HepG2 (cell line): ENCODE measurements at regions not wholly inside any gene's neighbourhood (a gene's known extent, or its start where the extent isn't known, plus 50 kb on each side); places are given as distances from the start of the nearest gene placed in this dataset.

Source experiments
- FOXP4 ChIP-seq: sonication (generic); formaldehyde crosslinking; IDR thresholded peaks from 2 replicates; pipeline ENCODE4 v1.4.0; 2020; ENCODE audit warnings: missing genetic modification reagents
- GATAD1 ChIP-seq: IDR thresholded peaks from 2 replicates; pipeline ENCODE4 v1.6.1; 2016; ENCODE audit warnings: missing genetic modification reagents, missing compliant biosample characterization
- GPN1 ChIP-seq: sonication (generic); formaldehyde crosslinking; IDR thresholded peaks from 2 replicates; pipeline ENCODE4 v1.5.1; 2020; ENCODE audit warnings: missing genetic modification reagents, borderline replicate concordance
- HNF4G ChIP-seq, 2 experiments: sonication (generic) in 1 of 2; formaldehyde crosslinking in 1 of 2; IDR thresholded peaks; 2 replicates each; pipeline versions ENCODE4 v1.4.0 to v1.6.1; 2011 to 2020; ENCODE audit warnings: borderline replicate concordance in 2 of 2, low read depth in 2 of 2, mild to moderate bottlenecking in 2 of 2, low read length in 1 of 2, missing genetic modification reagents in 1 of 2, moderate library complexity in 1 of 2
- ISL2 ChIP-seq: sonication (generic); formaldehyde crosslinking; IDR thresholded peaks from 2 replicates; pipeline ENCODE4 v1.5.0; 2020; ENCODE audit warnings: missing genetic modification reagents
- JUND ChIP-seq: sonication (generic); formaldehyde crosslinking; IDR thresholded peaks from 2 replicates; pipeline ENCODE4 v1.8.0; 2022; ENCODE audit warnings: mild to moderate bottlenecking, missing genetic modification reagents
- KAT2B ChIP-seq: fragments of 150-350 bp; IDR thresholded peaks from 2 replicates; pipeline ENCODE4 v1.6.1; 2014; ENCODE audit warnings: low read depth, low read length, borderline replicate concordance
- MAFF ChIP-seq: IDR thresholded peaks from 2 replicates; pipeline ENCODE4 v1.6.1; 2011; ENCODE audit warnings: low read depth, low read length, improper control_type of control experiment
- MTA3 ChIP-seq: sonication (generic); formaldehyde crosslinking; IDR thresholded peaks from 2 replicates; pipeline ENCODE4 v1.4.0; 2020; ENCODE audit warnings: missing genetic modification reagents
- PHF21A ChIP-seq: sonication (generic); formaldehyde crosslinking; IDR thresholded peaks from 2 replicates; pipeline ENCODE4 v1.5.0; 2020; ENCODE audit warnings: mild to moderate bottlenecking, missing genetic modification reagents
- PHF5A ChIP-seq: IDR thresholded peaks from one replicate; pipeline ENCODE4 v1.6.1; 2018; ENCODE audit warnings: low read depth, missing genetic modification reagents; ENCODE audit not compliant: unreplicated experiment
- RARG ChIP-seq: sonication (generic); formaldehyde crosslinking; IDR thresholded peaks from 2 replicates; pipeline ENCODE4 v1.4.0; 2020; ENCODE audit warnings: low read depth, mild to moderate bottlenecking, missing genetic modification reagents
- REL ChIP-seq: sonication (generic); formaldehyde crosslinking; conservative IDR thresholded peaks from 2 replicates; pipeline ENCODE4 v1.8.0; 2022; ENCODE audit warnings: mild to moderate bottlenecking, missing genetic modification reagents, moderate library complexity
- RFX3 ChIP-seq: IDR thresholded peaks from 2 replicates; pipeline ENCODE4 v1.6.1; 2016; ENCODE audit warnings: missing biosample characterization, missing genetic modification reagents
- SP1 ChIP-seq, 2 experiments: fragments of 450-650 bp in 1 of 2; sonication (generic) in 1 of 2; formaldehyde crosslinking in 1 of 2; IDR thresholded peaks; 2 replicates each; pipeline versions ENCODE4 v1.4.0 to v1.6.1; 2016 to 2020; ENCODE audit warnings: missing genetic modification reagents in 1 of 2
- STAG1 ChIP-seq: sonication (generic); formaldehyde crosslinking; IDR thresholded peaks from 2 replicates; pipeline ENCODE4 v1.4.0; 2020; ENCODE audit warnings: missing genetic modification reagents
- ZFP1 ChIP-seq: IDR thresholded peaks from 2 replicates; pipeline ENCODE4 v1.6.1; 2016
- ZKSCAN8 ChIP-seq: IDR thresholded peaks from 2 replicates; pipeline ENCODE4 v1.6.1; 2016; ENCODE audit warnings: borderline replicate concordance, missing genetic modification reagents, missing compliant biosample characterization
- ZMAT3 ChIP-seq: sonication (generic); formaldehyde crosslinking; conservative IDR thresholded peaks from 2 replicates; pipeline ENCODE4 v1.7.0; 2021; ENCODE audit warnings: missing genetic modification reagents
- ZNF484 ChIP-seq: sonication (generic); formaldehyde crosslinking; IDR thresholded peaks from 2 replicates; pipeline ENCODE4 v1.5.1; 2020; ENCODE audit warnings: mild to moderate bottlenecking, low read depth, missing genetic modification reagents, borderline replicate concordance
- ZNF530 ChIP-seq: sonication (generic); formaldehyde crosslinking; IDR thresholded peaks from 2 replicates; pipeline ENCODE4 v1.5.0; 2020; ENCODE audit warnings: low read depth, mild to moderate bottlenecking, missing genetic modification reagents
- ZNF597 ChIP-seq: sonication (generic); formaldehyde crosslinking; IDR thresholded peaks from 2 replicates; pipeline ENCODE4 v1.5.0; 2020; ENCODE audit warnings: missing genetic modification reagents
- ZNF672 ChIP-seq: sonication (generic); formaldehyde crosslinking; IDR thresholded peaks from 2 replicates; pipeline ENCODE4 v1.8.1; 2022; ENCODE audit warnings: missing genetic modification reagents
- ZNF710 ChIP-seq: sonication (generic); formaldehyde crosslinking; IDR thresholded peaks from 2 replicates; pipeline ENCODE4 v1.5.0; 2020; ENCODE audit warnings: mild to moderate bottlenecking, missing genetic modification reagents, borderline replicate concordance
- ZNF816 ChIP-seq: sonication (generic); formaldehyde crosslinking; IDR thresholded peaks from 2 replicates; pipeline ENCODE4 v1.8.0; 2022; ENCODE audit warnings: missing genetic modification reagents, mild to moderate bottlenecking, borderline replicate concordance

GRCh38 chr1:113021430-113022085 is 51.4 kb upstream of the LRIG2 start (continued):
- TF ChIP-seq SP1 (IDR thresholded peaks at IDR 0.05) (no peak), SP1 (CRISPR knock-in tag; IDR thresholded peaks at IDR 0.05) (no peak), RFX3 (CRISPR knock-in tag) (no peak), ZNF710 (CRISPR knock-in tag) (peak; percentile 78), MAFF (0 out of 2 replicates have a peak, but pooled peaks have one; percentile 18), ZNF597 (no peak), ZNF484 (CRISPR knock-in tag) (no peak), JUND (CRISPR knock-in tag) (no peak), ZNF672 (CRISPR knock-in tag) (no peak), ZNF530 (CRISPR knock-in tag) (no peak), FOXP4 (peak; percentile 56), ZKSCAN8 (CRISPR knock-in tag) (no peak), HNF4G (IDR thresholded peaks at IDR 0.05; ENCODE audit: borderline replicate concordance, low read depth, low read length) (no peak), HNF4G (CRISPR knock-in tag; IDR thresholded peaks at IDR 0.05; ENCODE audit: borderline replicate concordance, low read depth) (no peak), ISL2 (CRISPR knock-in tag) (no peak), RARG (CRISPR knock-in tag) (no peak), MTA3 (no peak), PHF5A (CRISPR knock-in tag) (no peak), GPN1 (CRISPR knock-in tag) (no peak), STAG1 (peak; percentile 16; the same call in 1 of the 2 replicates), ZNF816 (0 out of 2 replicates have a peak, but pooled peaks have one; percentile 39), KAT2B (no peak), GATAD1 (CRISPR knock-in tag) (no peak), PHF21A (CRISPR knock-in tag) (peak; percentile 43; the same call in 1 of the 2 replicates), REL (CRISPR knock-in tag) (no peak), ZFP1 (CRISPR knock-in tag) (peak; percentile 22; the same call in 1 of the 2 replicates), ZMAT3 (CRISPR knock-in tag) (no peak)
